Panc1 (cell line): ENCODE measurements at regions not wholly inside any gene's neighbourhood (a gene's known extent, or its start where the extent isn't known, plus 50 kb on each side); places are given as distances from the start of the nearest gene placed in this dataset.

ENCODE experiments used
- ATAC-seq: fragments of 200-7000 bp; cut with Tn5 transposase; 2 replicates; pipeline ENCODE4 v1.9.1; 2020; ENCODE audit warnings: mild to moderate bottlenecking, moderate library complexity
- BruUV-seq: library from RNA; stranded (reverse); fragments of 400-500 nt; replicated peaks from 2 replicates; lab custom pipeline; 2021; lab: Mats Ljungman, UMichigan
- CTCF ChIA-PET: fragments of 300-600 bp; sonication (Branson Sonifier 250); formaldehyde crosslinking; loops from one replicate; lab custom pipeline; 2022; ENCODE audit warnings: antibody characterized with exemption; lab: Charles Lee
- POLR2A ChIA-PET: fragments of 300-600 bp; sonication (Branson Sonifier 250); formaldehyde crosslinking; loops from one replicate; lab custom pipeline; 2022; ENCODE audit warnings: antibody characterized with exemption; lab: Charles Lee
- DNase-seq: peaks from one replicate; pipeline ENCODE4 v3.0.0-alpha.2; 2010; ENCODE audit warnings: low read depth, low spot score
- H3K27ac ChIP-seq: 2 replicates; pipeline ENCODE4 v1.5.1; 2011; ENCODE audit warnings: mild to moderate bottlenecking, low read length, inconsistent platforms
- H3K27me3 ChIP-seq: fragments of 200-500 bp; sonication (Bioruptor generic); 2 replicates; pipeline ENCODE4 v1.6.0; 2014; ENCODE audit warnings: low read length, inconsistent platforms; ENCODE audit not compliant: control insufficient read depth, insufficient read depth
- H3K36me3 ChIP-seq: fragments of 200-500 bp; sonication (Bioruptor generic); 2 replicates; pipeline ENCODE4 v1.5.1; 2014; ENCODE audit warnings: inconsistent platforms, mild to moderate bottlenecking, low read length, moderate library complexity; ENCODE audit not compliant: control insufficient read depth, insufficient read depth
- H3K4me1 ChIP-seq: 2 replicates; pipeline ENCODE4 v1.5.1; 2011; ENCODE audit warnings: inconsistent platforms, mild to moderate bottlenecking, low read length, moderate library complexity; ENCODE audit not compliant: control insufficient read depth, insufficient read depth
- H3K4me3 ChIP-seq, 2 experiments: 2 replicates each; pipeline ENCODE4 v1.5.1; 2011 to 2012; ENCODE audit warnings: low read depth in 2 of 2, low read length in 2 of 2, mild to moderate bottlenecking in 2 of 2, inconsistent platforms in 1 of 2, moderate library complexity in 1 of 2
- H3K9me3 ChIP-seq: fragments of 200-500 bp; sonication (Bioruptor generic); 2 replicates; pipeline ENCODE4 v1.5.1; 2014; ENCODE audit warnings: low read depth, mild to moderate bottlenecking, inconsistent platforms, low read length, moderate library complexity; ENCODE audit not compliant: control insufficient read depth, insufficient read depth
- POLR2AphosphoS5 ChIP-seq: IDR thresholded peaks from 2 replicates; pipeline ENCODE4 v1.6.1; 2012; ENCODE audit warnings: mild to moderate bottlenecking, low read depth, low read length, moderate library complexity
- SIN3A ChIP-seq: IDR thresholded peaks from 2 replicates; pipeline ENCODE4 v1.6.1; 2012; ENCODE audit warnings: low read depth, mild to moderate bottlenecking, low read length, moderate library complexity, borderline replicate concordance; ENCODE audit not compliant: insufficient read depth
- TCF7L2 ChIP-seq: IDR thresholded peaks from 2 replicates; pipeline ENCODE4 v1.6.1; 2011; ENCODE audit warnings: mild to moderate bottlenecking, low read depth, low read length, inconsistent platforms
- in situ Hi-C: cut with HindIII; loops from 2 replicates; pipeline ENCODE4 v1.10.0; 2016; ENCODE audit warnings: low sequenced_read_pairs, low pct_unique_long_range_greater_than_20kb
- intact Hi-C: fragments of 100-400 bp; cut with micrococcal nuclease; formaldehyde crosslinking; loops from one replicate; pipeline ENCODE4 v1.10.0; 2022; ENCODE audit not compliant: unreplicated experiment
- TF ChIP-seq, protein P1 (sequence below): fragments of 450-650 bp; IDR thresholded peaks from 2 replicates; pipeline ENCODE4 v1.5.1; 2017; ENCODE audit warnings: mild to moderate bottlenecking
- TF ChIP-seq, protein P2 (sequence below), 2 experiments: IDR thresholded peaks; 2 replicates each; pipeline ENCODE4 v1.6.1; 2011 to 2012; ENCODE audit warnings: low read depth in 2 of 2, control low read depth in 1 of 2, low read length in 1 of 2, mild to moderate bottlenecking in 1 of 2, moderate library complexity in 1 of 2; ENCODE audit not compliant: insufficient read depth in 1 of 2

DNA sequence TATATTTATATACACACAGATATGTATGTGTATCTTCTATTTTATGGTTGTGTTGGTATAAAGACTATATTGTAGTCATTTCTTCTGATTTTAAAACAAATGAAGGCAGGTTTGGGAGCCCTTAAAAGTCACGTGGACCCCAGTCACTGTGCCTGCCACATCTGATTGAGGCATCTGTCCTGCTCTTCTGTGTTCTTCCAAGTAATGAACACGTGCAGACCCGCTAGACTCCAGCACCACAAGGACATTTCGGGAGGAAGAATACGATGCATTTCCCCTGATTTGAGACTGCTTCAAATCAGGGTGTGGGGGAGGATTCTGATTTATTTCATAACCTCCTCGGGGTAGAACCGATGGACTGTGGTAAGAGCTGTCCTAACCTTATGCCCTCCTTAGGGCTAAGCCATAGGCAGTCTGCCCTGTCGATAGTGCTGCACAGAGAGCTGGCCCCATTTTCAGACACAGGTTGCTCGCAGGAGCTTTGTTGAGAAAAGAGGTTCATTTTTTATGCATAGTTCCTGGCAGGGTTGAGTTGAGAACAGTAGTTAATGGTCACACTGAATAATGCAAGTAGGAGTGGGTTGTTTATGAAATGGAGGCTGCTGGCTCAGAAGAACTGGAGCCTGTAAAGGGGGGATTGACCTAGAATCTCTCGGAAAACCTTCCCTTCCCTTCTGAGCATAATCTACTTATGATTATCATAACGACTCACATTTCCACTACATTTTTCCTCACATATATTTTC, 55.0 kb upstream of the C10orf120 start:
- ATAC-seq (no peak), DNase-seq (no peak)
- CTCF ChIA-PET: no interaction called here
- intact Hi-C loops: no loop called here
- in situ Hi-C loops: no loop called here
- TF ChIP-seq TCF7L2 (no peak), SIN3A (no peak), POLR2AphosphoS5 (no peak)
- TF ChIP-seq, protein P1, sequence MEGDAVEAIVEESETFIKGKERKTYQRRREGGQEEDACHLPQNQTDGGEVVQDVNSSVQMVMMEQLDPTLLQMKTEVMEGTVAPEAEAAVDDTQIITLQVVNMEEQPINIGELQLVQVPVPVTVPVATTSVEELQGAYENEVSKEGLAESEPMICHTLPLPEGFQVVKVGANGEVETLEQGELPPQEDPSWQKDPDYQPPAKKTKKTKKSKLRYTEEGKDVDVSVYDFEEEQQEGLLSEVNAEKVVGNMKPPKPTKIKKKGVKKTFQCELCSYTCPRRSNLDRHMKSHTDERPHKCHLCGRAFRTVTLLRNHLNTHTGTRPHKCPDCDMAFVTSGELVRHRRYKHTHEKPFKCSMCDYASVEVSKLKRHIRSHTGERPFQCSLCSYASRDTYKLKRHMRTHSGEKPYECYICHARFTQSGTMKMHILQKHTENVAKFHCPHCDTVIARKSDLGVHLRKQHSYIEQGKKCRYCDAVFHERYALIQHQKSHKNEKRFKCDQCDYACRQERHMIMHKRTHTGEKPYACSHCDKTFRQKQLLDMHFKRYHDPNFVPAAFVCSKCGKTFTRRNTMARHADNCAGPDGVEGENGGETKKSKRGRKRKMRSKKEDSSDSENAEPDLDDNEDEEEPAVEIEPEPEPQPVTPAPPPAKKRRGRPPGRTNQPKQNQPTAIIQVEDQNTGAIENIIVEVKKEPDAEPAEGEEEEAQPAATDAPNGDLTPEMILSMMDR: no peak
- TF ChIP-seq, protein P2, sequence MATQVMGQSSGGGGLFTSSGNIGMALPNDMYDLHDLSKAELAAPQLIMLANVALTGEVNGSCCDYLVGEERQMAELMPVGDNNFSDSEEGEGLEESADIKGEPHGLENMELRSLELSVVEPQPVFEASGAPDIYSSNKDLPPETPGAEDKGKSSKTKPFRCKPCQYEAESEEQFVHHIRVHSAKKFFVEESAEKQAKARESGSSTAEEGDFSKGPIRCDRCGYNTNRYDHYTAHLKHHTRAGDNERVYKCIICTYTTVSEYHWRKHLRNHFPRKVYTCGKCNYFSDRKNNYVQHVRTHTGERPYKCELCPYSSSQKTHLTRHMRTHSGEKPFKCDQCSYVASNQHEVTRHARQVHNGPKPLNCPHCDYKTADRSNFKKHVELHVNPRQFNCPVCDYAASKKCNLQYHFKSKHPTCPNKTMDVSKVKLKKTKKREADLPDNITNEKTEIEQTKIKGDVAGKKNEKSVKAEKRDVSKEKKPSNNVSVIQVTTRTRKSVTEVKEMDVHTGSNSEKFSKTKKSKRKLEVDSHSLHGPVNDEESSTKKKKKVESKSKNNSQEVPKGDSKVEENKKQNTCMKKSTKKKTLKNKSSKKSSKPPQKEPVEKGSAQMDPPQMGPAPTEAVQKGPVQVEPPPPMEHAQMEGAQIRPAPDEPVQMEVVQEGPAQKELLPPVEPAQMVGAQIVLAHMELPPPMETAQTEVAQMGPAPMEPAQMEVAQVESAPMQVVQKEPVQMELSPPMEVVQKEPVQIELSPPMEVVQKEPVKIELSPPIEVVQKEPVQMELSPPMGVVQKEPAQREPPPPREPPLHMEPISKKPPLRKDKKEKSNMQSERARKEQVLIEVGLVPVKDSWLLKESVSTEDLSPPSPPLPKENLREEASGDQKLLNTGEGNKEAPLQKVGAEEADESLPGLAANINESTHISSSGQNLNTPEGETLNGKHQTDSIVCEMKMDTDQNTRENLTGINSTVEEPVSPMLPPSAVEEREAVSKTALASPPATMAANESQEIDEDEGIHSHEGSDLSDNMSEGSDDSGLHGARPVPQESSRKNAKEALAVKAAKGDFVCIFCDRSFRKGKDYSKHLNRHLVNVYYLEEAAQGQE (IDR thresholded peaks at IDR 0.05; ENCODE audit: insufficient read depth in 1 of 2, low read depth in 2 of 2, low read length in 1 of 2): no peak
- BruUV-seq: no TSS peak
- no peak overlapping the region for H3K4me3 ChIP-seq
- peaks cover 8% of the 10 kb centered on the region; the same call in 1 of the 2 replicates for H3K9me3 ChIP-seq
- no peaks in the 10 kb centered on the region for H3K36me3 ChIP-seq
- POLR2A ChIA-PET: no interaction called here
- H3K27ac ChIP-seq: no peak overlapping the region
- H3K27me3 ChIP-seq: peaks cover 12% of the 10 kb centered on the region; the same call in 1 of the 2 replicates
- H3K4me1 ChIP-seq: no peaks in the 10 kb centered on the region

GRCh38 chr10:122749886-122750285, 50.2 kb upstream of the C10orf120 start:
- H3K4me3 ChIP-seq: no peak overlapping the region
- TF ChIP-seq, protein P2 (IDR thresholded peaks at IDR 0.05; ENCODE audit: insufficient read depth in 1 of 2, low read depth in 2 of 2, low read length in 1 of 2): no peak
- TF ChIP-seq TCF7L2: no peak
- no peak for TF ChIP-seq POLR2AphosphoS5
- TF ChIP-seq, protein P1: no peak
- TF ChIP-seq SIN3A: no peak
- no peaks in the 10 kb centered on the region for H3K9me3 ChIP-seq
- POLR2A ChIA-PET: no interaction called here
- no peak for ATAC-seq
- in situ Hi-C loops (no loop called here), intact Hi-C loops (no loop called here)
- CTCF ChIA-PET: no interaction called here
- H3K27ac ChIP-seq: no peak overlapping the region
- no peak for DNase-seq
- peaks cover 30% of the 10 kb centered on the region for H3K27me3 ChIP-seq
- BruUV-seq: no TSS peak
- H3K4me1 ChIP-seq: no peaks in the 10 kb centered on the region
- no peaks in the 10 kb centered on the region for H3K36me3 ChIP-seq
